NOMO-1 (cell line): ENCODE measurements at regions not wholly inside any gene's neighbourhood (a gene's known extent, or its start where the extent isn't known, plus 50 kb on each side); places are given as distances from the start of the nearest gene placed in this dataset.

ENCODE experiments used
- DNase-seq, 2 experiments: peaks; one replicate each; lab custom pipeline; 2025; ENCODE audit not compliant: unreplicated experiment in 2 of 2; lab: John Stamatoyannopoulos, UW

DNA sequence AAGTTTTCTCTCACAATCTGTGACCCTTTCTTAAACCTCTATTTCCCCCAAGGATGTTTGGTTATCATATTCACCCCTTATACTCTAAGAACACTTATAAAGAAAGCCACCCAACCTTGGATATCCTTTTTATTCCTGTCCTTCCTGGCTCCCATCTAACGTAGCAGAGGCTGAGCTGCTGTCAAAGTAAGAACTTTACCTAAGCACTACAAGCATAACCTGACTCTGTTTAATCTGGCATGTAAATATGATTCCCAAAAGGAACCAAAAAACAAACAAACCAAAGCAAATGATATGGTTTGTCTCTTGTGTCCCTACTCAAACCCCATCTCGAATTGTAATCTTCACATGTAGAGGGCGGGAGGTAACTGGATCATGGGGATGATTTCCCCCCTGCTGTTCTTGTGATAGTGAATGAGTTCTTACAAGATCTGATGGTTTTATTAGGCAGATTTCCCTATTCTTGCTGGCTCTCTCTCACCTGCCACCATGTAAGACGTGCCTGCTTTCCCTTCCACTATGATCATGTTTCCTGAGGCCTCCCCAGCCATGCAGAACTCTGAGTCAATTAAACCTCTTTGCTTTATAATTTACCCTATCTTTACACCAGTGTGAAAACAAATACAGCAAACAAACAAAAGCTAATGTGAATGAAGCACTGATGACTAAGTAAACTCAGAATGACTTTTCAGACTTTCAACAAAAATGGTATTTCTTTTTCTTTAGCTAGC is 72.7 kb upstream of the SPOPL start:
- DNase-seq = no peak

DNA sequence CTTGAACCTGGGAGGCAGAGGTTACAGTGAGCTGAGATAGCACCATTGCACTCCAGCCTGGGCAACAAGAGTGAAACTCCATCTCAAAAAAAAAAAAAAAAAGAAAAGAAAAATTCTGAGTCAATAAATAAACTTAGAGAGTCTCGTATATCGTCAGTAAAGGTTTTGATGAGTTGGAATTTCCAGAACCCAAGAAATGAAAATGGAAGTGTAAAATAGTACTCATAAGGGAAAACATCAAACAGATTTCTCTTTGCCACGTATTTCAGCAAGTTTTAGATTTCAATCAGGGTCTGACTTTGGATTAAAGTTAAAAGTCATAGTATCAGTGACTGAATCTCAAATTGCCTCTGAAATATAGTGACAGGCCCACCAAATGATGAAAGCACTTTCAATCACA is 71.4 kb upstream of the SPOPL start:
- DNase-seq = no peak

DNA sequence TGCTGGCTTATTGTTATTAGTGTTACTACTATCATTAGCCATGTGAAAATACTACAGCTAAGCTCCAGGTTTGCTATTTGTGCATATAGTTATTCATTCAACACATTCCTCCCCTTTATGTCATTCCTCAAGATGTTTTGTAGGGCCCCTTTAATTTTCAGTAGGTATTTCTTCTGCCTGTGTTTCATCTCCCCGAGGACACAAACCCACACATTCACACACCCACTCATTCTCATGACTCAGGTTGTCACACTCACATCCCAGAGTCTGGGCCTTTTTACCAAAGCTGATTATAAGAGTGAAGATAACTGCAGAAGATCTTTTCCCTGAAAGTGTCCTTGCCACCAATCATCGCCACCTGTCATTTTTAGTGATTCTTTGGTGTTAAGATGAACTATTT is 68.6 kb upstream of the SPOPL start:
- DNase-seq = no peak

DNA sequence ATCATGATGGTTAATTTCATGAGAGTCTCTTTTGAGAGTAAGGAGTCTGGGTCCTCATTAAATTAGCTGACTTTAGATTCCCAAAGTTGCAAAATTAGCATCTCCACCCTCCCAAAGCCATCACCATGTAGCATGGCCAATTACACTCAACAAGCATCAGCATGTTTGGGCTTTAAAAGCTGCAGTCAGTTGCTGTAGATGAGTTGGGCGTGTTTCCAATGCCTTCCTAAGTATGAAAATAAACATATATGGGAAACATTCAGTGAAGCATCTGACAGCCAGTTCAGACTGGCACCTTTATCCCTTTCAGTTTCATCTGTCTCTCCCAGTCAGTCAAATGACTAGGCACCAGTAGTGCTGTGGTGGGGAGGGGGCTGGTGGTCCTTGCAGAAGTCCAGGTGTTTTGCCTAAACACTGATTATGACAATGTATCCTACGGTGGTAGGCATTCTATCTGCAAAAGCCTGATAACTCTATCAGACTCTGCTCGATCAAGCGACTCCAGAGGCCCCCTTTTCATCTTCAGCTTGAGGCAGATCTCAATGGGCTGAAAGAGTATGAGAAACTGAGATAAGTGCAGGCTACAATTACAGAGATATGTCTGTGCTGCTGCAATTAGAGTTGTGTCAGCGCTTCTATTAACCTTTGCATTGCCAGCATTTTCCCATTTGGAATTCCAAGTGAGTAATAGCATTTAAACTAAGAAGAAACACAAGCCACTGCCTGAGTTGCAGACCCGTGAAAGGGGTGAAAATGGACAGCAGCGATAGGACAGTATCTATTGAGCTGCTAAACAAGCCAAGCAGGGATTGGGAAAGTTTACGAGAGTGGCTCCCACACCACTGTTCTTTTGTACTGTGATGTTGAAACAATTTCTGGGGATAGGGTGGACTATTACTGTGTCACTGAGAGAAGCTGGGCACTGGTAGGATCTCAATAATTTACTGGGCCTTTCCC is 67.3 kb upstream of the SPOPL start:
- no peak for DNase-seq

DNA sequence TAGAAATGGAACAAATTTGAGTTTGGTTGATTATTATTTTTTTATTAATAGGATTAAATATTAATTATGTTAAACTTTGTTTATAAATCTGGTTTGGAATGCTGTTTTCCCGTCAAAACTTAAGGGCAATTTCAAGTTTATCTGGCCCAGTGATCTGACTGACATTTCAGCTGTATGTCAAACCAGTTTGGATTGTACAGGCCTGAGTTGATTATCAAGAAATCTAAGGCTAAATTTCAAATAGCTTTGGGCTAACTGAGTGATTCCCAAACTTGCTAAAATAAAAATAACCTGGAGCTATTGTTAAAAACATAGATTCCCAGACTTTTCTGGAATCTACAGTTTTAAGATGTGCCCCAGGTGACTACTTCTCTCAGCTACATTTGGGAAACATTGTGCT is 65.9 kb upstream of the SPOPL start:
- DNase-seq = no peak

DNA sequence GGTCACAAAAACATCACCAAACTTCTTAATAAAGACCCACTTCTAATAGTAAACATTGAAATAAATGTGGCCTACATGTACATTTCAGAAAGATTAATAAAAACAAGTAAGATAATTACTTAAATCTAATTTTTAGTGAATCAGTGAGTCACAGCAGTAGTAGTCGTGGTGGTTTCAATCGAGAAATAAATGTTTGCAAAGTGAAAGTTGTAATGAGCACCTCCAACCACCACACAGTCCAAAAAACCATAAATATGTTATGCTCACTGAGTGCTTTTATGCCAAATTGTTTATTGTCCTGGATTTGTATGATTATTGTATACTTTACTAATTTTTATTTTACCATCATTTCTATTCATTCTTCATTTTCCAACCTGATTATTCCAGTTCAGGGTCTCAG is 61.8 kb upstream of the SPOPL start:
- DNase-seq = no peak

DNA sequence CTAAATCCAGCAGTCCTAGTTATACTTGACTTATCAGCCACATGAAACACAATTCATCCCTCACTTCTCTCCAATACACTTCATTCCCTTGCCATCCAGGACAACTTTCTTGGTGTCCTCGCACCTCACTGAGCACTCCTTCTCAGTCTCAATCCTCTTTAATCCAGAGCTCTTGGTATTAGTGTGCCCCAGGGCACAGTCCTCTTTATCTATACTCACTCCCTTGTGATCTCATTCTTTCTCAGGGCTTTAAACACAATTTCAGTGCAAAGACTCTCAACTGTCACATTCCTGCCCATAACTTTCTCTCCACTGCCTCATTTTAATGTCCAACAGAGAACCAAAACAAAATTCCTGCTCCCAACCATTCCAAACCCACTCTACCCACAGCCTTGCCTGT is 60.8 kb upstream of the SPOPL start:
- DNase-seq = no peak

DNA sequence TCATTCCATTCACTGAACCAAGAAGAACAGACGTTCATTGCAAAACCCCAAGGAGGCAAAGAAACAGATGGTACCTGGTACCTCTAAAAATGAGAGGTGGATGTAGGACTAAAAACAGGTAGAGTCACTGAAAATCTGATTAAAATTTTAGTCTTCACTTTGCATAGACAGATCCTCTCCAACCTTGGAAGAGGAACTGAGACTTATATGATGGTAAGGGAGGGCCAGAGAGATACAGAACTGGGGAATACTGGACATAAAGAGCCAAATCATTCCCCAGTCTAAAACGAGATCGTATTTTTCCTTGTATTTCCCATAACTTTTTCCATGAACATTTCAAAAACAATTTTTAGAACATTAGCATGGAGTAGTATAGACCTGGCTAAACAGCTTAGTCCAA is 59.7 kb upstream of the SPOPL start:
- DNase-seq = no peak

DNA sequence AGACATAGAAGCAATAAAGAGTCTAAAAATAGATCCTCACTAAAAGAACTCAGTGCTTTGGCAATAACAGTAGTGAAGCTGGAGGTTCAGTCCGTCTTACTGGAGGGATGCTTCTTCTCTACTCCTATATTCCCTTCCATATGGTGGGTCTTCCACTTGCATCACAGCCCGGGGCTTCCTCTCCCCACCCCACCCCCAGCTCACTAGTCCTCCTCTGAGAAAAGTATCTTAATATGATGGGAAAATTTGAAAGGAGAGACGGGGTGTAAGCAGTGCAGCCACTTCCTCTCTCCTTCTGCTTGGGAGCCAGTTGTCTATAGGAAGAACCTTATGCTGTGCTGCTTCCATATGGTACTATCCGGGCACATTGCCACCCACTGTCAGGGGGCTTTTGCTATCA is 57.2 kb upstream of the SPOPL start:
- DNase-seq = no peak

DNA sequence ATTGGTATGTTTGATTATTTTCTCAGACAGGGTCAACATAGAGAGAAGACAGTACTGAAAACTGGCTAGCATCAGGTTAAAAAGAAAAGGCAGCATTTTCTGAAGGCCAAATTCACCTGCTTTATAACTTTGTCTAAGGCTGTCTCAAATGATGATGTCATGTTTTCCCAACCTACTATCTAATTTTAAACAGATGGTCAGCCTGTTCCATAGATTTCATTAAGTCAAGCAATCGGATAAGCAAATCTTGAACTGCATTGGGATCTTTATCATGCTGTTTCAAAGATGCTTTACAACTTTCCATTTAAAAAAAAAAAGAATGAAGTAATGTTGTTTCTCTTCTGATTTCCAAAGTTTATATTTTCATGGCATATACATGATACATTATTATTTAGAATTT is 56.3 kb upstream of the SPOPL start:
- no peak for DNase-seq

DNA sequence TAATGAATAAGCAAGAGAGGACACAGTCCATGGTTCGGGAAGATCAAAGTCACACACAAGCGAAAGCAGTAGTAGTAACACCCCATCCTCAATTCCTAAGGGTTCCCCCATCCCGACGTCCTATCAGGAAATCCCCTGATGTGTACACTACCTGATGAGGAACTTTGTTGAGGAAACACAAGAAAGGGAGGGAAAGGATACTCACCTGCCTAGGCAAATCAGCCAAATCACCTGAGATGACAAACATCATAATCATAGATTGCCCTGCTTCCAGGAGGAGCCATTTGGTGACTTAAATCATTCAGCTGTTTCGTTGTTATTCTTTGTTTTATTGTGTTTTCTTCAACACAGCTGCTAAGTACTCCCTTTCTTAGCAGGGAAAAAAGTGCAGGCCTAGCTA is 55.5 kb upstream of the SPOPL start:
- no peak for DNase-seq

DNA sequence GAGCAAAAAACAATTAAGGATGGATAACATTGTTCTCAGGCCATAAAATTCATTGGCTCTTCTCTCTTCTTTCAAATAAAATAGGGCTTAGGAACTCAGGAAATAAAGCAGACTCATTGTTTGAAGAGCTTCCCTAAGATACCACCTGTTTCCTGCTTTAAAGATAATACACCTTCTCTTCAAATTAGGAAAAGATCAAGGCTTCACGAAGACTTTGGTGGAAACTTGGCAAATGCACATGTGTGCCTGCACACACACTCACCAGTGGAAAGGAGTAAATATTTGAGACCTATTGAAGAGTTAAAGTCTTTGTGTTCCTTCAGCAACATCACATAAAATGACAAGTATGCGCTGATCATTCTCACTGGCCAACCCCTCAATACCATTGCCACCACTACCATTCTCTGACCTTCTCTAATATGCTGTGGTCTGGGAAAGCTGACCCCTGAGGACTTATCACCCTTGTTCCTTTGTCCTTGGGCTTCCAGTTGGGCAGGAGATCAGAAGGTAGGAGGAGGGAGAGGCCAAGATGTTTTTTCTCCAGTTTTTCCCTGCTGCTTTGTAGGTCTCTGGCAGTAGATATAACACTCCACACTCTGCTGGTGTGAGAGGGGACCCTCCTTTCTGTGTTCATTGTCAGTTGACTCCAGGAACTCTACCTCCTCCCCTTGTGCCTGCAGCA is 53.5 kb upstream of the SPOPL start:
- no peak for DNase-seq
